Ascending aorta (tissue), 2 donors: ENCODE measurements at regions not wholly inside any gene's neighbourhood (a gene's known extent, or its start where the extent isn't known, plus 50 kb on each side); places are given as distances from the start of the nearest gene placed in this dataset.

Experiments used
- DNase-seq, 2 donors: peaks; one replicate each; pipeline ENCODE4 v3.0.0-alpha.2; 2019; ENCODE audit warnings: low spot score in 2 of 2
- H3K27ac ChIP-seq, 2 donors: fragments of 200-600 bp; sonication (generic); one replicate each; pipeline ENCODE4 v1.5.1; 2016 to 2017; ENCODE audit warnings: mild to moderate bottlenecking in 1 of 2
- H3K27me3 ChIP-seq: fragments of 200-600 bp; sonication (generic); one replicate; pipeline ENCODE4 v1.5.1; 2017
- H3K36me3 ChIP-seq, 2 donors: fragments of 200-600 bp; sonication (generic); one replicate each; pipeline ENCODE4 v1.5.1; 2016
- H3K4me1 ChIP-seq, 2 donors: fragments of 200-600 bp; sonication (generic); one replicate each; pipeline ENCODE4 v1.5.1; 2016 to 2017; ENCODE audit warnings: mild to moderate bottlenecking in 1 of 2
- H3K4me3 ChIP-seq, 2 donors: fragments of 200-600 bp; sonication (generic); one replicate each; pipeline ENCODE4 v1.5.1; 2016 to 2017; ENCODE audit warnings: mild to moderate bottlenecking in 1 of 2
- H3K9me3 ChIP-seq, 2 donors: fragments of 200-600 bp; sonication (generic); one replicate each; pipeline ENCODE4 v1.5.1; 2016
- intact Hi-C: fragments of 100-400 bp; cut with DNase I; formaldehyde crosslinking; loops from one replicate; pipeline ENCODE4 v1.15.1; 2023
- TF ChIP-seq, protein P1 (sequence below), 3 experiments: fragments of 200-600 bp in 2 of 3; fragments of 450-650 bp in 1 of 3; sonication (generic) in 2 of 3; IDR thresholded peaks; one replicate each; pipeline ENCODE4 v1.5.1; 2016 to 2019; ENCODE audit warnings: antibody characterized with exemption in 3 of 3, mild to moderate bottlenecking in 1 of 3, moderate library complexity in 1 of 3

DNA sequence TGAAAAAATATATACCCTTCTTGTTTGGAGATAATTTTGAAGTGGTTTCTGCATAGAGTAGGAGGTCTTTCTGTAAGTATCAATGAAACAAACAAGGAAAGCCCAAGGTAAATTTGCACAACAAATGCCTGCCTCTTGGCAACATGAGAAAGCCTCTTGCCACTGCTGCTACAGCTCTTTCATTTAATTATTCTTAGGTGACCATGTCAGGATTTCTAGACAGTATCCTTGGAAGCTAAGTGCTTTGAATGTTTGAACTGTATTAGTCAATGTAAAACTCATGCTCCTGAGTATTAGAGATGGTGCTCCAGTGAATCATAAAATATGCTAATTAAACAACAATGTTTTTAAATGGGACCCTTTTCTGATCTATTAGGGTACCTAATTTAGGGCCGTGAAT, 81.2 kb upstream of the ITGB1 start:
- H3K9me3 ChIP-seq, result no peaks in the 10 kb centered on the region

DNA sequence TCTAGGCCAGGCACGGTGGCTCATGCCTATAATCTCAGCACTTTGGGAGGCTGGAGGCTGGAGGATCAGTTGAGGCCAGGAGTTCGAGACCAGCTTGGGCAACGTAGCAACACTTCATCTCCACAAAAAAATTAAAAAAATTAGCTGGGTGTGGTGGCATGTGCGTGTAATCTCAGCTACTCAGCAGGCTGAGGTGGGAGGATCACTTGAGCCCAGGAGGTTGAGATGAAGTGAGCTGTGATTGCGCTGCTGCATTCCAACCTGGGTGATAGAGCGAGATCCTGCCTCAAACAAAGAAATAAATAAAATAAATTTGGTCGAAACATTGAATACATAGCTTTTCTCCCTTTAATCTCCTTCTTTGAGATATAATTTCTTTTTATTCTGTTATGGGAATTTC, 80.6 kb upstream of the ITGB1 start:
- Histone ChIP-seq H3K36me3 (no peaks in the 10 kb centered on the region), H3K4me1 (no peaks in the 10 kb centered on the region), H3K27me3 (no peaks in the 10 kb centered on the region), H3K9me3 (no peaks in the 10 kb centered on the region), H3K27ac (no peak overlapping the region), H3K4me3 (no peak overlapping the region)
- TF ChIP-seq, protein P1, sequence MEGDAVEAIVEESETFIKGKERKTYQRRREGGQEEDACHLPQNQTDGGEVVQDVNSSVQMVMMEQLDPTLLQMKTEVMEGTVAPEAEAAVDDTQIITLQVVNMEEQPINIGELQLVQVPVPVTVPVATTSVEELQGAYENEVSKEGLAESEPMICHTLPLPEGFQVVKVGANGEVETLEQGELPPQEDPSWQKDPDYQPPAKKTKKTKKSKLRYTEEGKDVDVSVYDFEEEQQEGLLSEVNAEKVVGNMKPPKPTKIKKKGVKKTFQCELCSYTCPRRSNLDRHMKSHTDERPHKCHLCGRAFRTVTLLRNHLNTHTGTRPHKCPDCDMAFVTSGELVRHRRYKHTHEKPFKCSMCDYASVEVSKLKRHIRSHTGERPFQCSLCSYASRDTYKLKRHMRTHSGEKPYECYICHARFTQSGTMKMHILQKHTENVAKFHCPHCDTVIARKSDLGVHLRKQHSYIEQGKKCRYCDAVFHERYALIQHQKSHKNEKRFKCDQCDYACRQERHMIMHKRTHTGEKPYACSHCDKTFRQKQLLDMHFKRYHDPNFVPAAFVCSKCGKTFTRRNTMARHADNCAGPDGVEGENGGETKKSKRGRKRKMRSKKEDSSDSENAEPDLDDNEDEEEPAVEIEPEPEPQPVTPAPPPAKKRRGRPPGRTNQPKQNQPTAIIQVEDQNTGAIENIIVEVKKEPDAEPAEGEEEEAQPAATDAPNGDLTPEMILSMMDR (IDR thresholded peaks at IDR 0.05), result no peak
- no peak for DNase-seq
- intact Hi-C loops, result no loop called here

More for the DNA sequence above, 81.2 kb upstream of the ITGB1 start:
- Histone ChIP-seq H3K27me3 (no peaks in the 10 kb centered on the region), H3K27ac (no peak overlapping the region), H3K4me1 (no peaks in the 10 kb centered on the region), H3K4me3 (no peak overlapping the region), H3K36me3 (no peaks in the 10 kb centered on the region)
- intact Hi-C loops, result no loop called here
- DNase-seq, result no peak
- TF ChIP-seq, protein P1 (IDR thresholded peaks at IDR 0.05), result no peak

DNA sequence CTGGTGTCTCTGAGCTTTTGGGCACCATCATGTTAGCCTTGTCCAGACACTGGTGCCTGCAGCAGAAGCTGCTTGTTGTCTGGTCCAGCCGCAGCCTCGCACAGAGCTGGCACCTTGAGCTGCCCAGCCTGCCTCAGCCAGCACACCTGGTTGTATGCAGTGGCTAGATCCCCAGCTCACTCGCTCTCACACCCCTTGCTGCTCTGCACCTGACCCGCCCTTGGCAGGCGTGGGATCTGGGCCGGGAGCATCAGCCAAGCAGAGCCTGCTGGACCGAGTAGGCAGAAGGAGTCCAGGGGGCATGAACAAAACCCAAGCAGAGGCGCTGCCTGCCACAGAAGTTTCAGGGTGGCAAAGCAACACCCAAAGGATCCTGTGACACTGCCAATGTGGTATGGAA, 79.7 kb upstream of the ITGB1 start:
- no peak for DNase-seq
- peaks cover 0 to 3% of the 10 kb centered on the region in 2 donors for H3K4me1 ChIP-seq
- H3K27ac ChIP-seq, result no peak overlapping the region
- no peaks in the 10 kb centered on the region for H3K36me3 ChIP-seq
- intact Hi-C loops, result no loop called here
- no peak overlapping the region for H3K4me3 ChIP-seq
- no peaks in the 10 kb centered on the region for H3K9me3 ChIP-seq
- TF ChIP-seq, protein P1 (IDR thresholded peaks at IDR 0.05), result no peak
- H3K27me3 ChIP-seq, result no peaks in the 10 kb centered on the region

DNA sequence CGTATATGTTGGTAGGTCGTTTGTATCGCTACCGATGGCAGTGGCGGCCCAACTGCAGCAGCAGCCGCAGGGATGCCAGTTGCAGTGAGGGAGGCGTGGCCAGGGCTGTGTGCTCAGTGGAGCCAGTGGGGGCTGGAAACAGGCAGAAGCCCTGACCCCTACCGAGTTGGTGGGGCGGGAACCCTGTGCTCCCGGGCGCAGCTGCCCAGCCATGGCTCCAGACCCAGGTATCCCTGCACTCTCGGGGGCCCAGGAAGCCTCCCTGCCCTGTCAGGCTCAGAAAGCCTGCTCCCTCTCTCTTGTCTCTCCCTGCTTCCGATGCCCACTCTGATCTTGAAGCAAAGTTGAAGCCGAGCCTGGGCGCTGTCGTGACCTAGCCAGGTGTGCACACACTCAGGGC, 78.6 kb upstream of the ITGB1 start:
- no peak overlapping the region for H3K4me3 ChIP-seq
- no peaks in the 10 kb centered on the region for H3K36me3 ChIP-seq
- intact Hi-C loops, result no loop called here
- no peak overlapping the region for H3K27ac ChIP-seq
- H3K4me1 ChIP-seq, result peaks cover 0 to 4% of the 10 kb centered on the region in 2 donors
- no peak for DNase-seq
- no peaks in the 10 kb centered on the region for H3K9me3 ChIP-seq
- H3K27me3 ChIP-seq, result no peaks in the 10 kb centered on the region
- TF ChIP-seq, protein P1 (IDR thresholded peaks at IDR 0.05), result no peak

DNA sequence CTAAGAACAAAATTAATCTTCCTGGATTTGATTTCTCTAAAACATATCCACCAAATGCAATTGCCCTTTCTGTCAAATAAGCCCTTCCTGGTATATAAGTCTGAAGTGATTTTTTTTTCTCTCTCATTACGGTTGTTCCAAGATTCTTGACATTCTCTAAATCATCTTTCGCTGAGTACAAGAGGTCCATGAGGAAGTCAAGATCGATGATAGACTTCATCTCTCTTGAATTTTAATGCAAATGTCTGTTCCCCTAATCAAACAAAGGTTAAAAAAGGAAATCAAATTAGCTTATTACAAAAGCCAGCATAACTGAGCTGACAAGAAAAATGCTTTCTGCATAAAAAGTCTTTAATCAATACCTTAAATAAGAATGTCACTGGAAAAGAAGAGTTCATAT, 77.4 kb upstream of the ITGB1 start:
- H3K36me3 ChIP-seq, result no peaks in the 10 kb centered on the region
- intact Hi-C loops, result no loop called here

More for the DNA sequence above, 77.4 kb upstream of the ITGB1 start:
- TF ChIP-seq, protein P1 (IDR thresholded peaks at IDR 0.05), result no peak
- no peaks in the 10 kb centered on the region for H3K9me3 ChIP-seq
- H3K27me3 ChIP-seq, result no peaks in the 10 kb centered on the region
- H3K4me1 ChIP-seq, result peaks cover 0 to 5% of the 10 kb centered on the region in 2 donors
- no peak overlapping the region for H3K4me3 ChIP-seq
- DNase-seq, result no peak
- H3K27ac ChIP-seq, result no peak overlapping the region
